Kidney (tissue), 13 donors: ENCODE measurements at regions not wholly inside any gene's neighbourhood (a gene's known extent, or its start where the extent isn't known, plus 50 kb on each side); places are given as distances from the start of the nearest gene placed in this dataset.

Experiments
- DNase-seq, 5 donors: peaks; one replicate each; pipeline ENCODE4 v3.0.0-alpha.2; 2013 to 2020
- FAIRE-seq: peaks from 2 replicates; lab custom pipeline; 2012; peaks lifted over from hg19 to GRCh38; lab: Jason Lieb, UNC
- H3K27ac ChIP-seq, 2 donors: one replicate each; pipeline ENCODE4 v1.7.0; 2013; ENCODE audit warnings: low read depth in 2 of 2, low read length in 2 of 2, inconsistent platforms in 1 of 2
- H3K27me3 ChIP-seq: one replicate; pipeline ENCODE4 v1.7.1; 2013; ENCODE audit warnings: low read length, inconsistent platforms; ENCODE audit not compliant: control insufficient read depth, insufficient read depth
- H3K36me3 ChIP-seq, 3 donors: one replicate each; pipeline versions ENCODE4 v1.7.0 to v1.7.1; 2013; ENCODE audit warnings: low read length in 3 of 3, control low read depth in 1 of 3, inconsistent platforms in 1 of 3; ENCODE audit not compliant: insufficient read depth in 3 of 3, control insufficient read depth in 2 of 3
- H3K4me1 ChIP-seq, 3 donors: one replicate each; pipeline versions ENCODE4 v1.7.0 to v1.7.1; 2013; ENCODE audit warnings: low read length in 3 of 3, inconsistent platforms in 1 of 3, low read depth in 1 of 3; ENCODE audit not compliant: control insufficient read depth in 2 of 3, insufficient read depth in 2 of 3
- H3K4me3 ChIP-seq, 3 donors: one replicate each; pipeline versions ENCODE4 v1.7.0 to v1.8.1; 2013; ENCODE audit warnings: low read length in 3 of 3, control low read depth in 1 of 3, inconsistent platforms in 1 of 3
- H3K9ac ChIP-seq, 3 donors: one replicate each; pipeline versions ENCODE4 v1.7.0 to v1.7.1; 2013; ENCODE audit warnings: low read length in 3 of 3, control low read depth in 1 of 3, inconsistent platforms in 1 of 3
- H3K9me3 ChIP-seq, 3 donors: one replicate each; pipeline versions ENCODE4 v1.7.0 to v1.7.1; 2013; ENCODE audit warnings: low read length in 3 of 3, control low read depth in 1 of 3, inconsistent platforms in 1 of 3; ENCODE audit not compliant: control insufficient read depth in 2 of 3, insufficient read depth in 1 of 3
- CTCF ChIP-seq: IDR thresholded peaks from 3 replicates; pipeline ENCODE4 v1.5.1; 2012; ENCODE audit warnings: mild to moderate bottlenecking, moderate library complexity, borderline replicate concordance; ENCODE audit not compliant: insufficient read depth; ENCODE audit errors: extremely low read depth
- intact Hi-C: fragments of 100-400 bp; cut with DNase I; formaldehyde crosslinking; loops from one replicate; pipeline ENCODE4 v1.11.1; 2022
- donor health status: control.
- donor health status: control.
- donor health status: control.
- donor health status: control.
- donor health status: control.
- donor health status: DM: yes; HTN: yes; CAD: no.
- donor health status: Normal renal cell carcinoma (clear cell type).

GRCh38 chr4:156538651-156539257 is 432.8 kb downstream of the PDGFC start:
- no peak overlapping the region for H3K27ac ChIP-seq
- intact Hi-C loops = no loop called here
- no peak for DNase-seq
- no peaks in the 10 kb centered on the region for H3K36me3 ChIP-seq
- no peaks in the 10 kb centered on the region for H3K9me3 ChIP-seq
- no peak for TF ChIP-seq CTCF
- H3K4me1 ChIP-seq = no peaks in the 10 kb centered on the region
- H3K4me3 ChIP-seq = no peak overlapping the region
- no peak for FAIRE-seq
- no peaks in the 10 kb centered on the region for H3K27me3 ChIP-seq
- H3K9ac ChIP-seq = no peak overlapping the region

GRCh38 chr4:156538210-156538609 is 433.4 kb downstream of the PDGFC start:
- no peak for DNase-seq
- H3K27ac ChIP-seq = no peak overlapping the region
- no peak for FAIRE-seq

GRCh38 chr4:156537286-156537685 is 434.3 kb downstream of the PDGFC start:
- DNase-seq (no peak), FAIRE-seq (no peak)
- no peaks in the 10 kb centered on the region for H3K36me3 ChIP-seq
- intact Hi-C loops = no loop called here
- no peaks in the 10 kb centered on the region for H3K9me3 ChIP-seq
- no peak overlapping the region for H3K27ac ChIP-seq
- H3K4me1 ChIP-seq = no peaks in the 10 kb centered on the region
- H3K9ac ChIP-seq = no peak overlapping the region
- H3K27me3 ChIP-seq = no peaks in the 10 kb centered on the region
- no peak for TF ChIP-seq CTCF
- no peak overlapping the region for H3K4me3 ChIP-seq

More at GRCh38 chr4:156538210-156538609, 433.4 kb downstream of the PDGFC start:
- intact Hi-C loops = no loop called here
- TF ChIP-seq CTCF = no peak
- Histone ChIP-seq H3K27me3 (no peaks in the 10 kb centered on the region), H3K4me3 (no peak overlapping the region), H3K9ac (no peak overlapping the region), H3K36me3 (no peaks in the 10 kb centered on the region), H3K4me1 (no peaks in the 10 kb centered on the region), H3K9me3 (no peaks in the 10 kb centered on the region)

GRCh38 chr4:156536661-156537060 is 434.9 kb downstream of the PDGFC start:
- FAIRE-seq = no peak
- TF ChIP-seq CTCF = no peak
- intact Hi-C loops = no loop called here
- no peak for DNase-seq
- no peaks in the 10 kb centered on the region for H3K27me3 ChIP-seq
- H3K9ac ChIP-seq = no peak overlapping the region
- no peaks in the 10 kb centered on the region for H3K9me3 ChIP-seq
- H3K27ac ChIP-seq = no peak overlapping the region
- H3K4me3 ChIP-seq = no peak overlapping the region
- H3K36me3 ChIP-seq = no peaks in the 10 kb centered on the region
- H3K4me1 ChIP-seq = no peaks in the 10 kb centered on the region
